AG04449 (cell line): ENCODE measurements at regions not wholly inside any gene's neighbourhood (a gene's known extent, or its start where the extent isn't known, plus 50 kb on each side); places are given as distances from the start of the nearest gene placed in this dataset.

Source experiments
- CTCF ChIA-PET: fragments of 350-600 bp; formaldehyde crosslinking; extraction: SDS; loops from one replicate; lab custom pipeline; 2021; ENCODE audit warnings: antibody characterized with exemption; lab: Yijun Ruan, JAX
- POLR2A ChIA-PET: fragments of 400-600, 350-600 bp; formaldehyde crosslinking; extraction: SDS; loops from one replicate; lab custom pipeline; 2020; ENCODE audit warnings: antibody characterized with exemption, inconsistent platforms; lab: Yijun Ruan, JAX
- DNase-seq: peaks from one replicate; pipeline ENCODE4 v3.0.0-alpha.2; 2010; ENCODE audit warnings: low read depth, low spot score
- H3K4me3 ChIP-seq: 2 replicates; pipeline ENCODE4 v1.5.1; 2011; ENCODE audit warnings: low read depth, mild to moderate bottlenecking, control low read depth, low read length
- CTCF ChIP-seq: IDR thresholded peaks from one replicate; pipeline ENCODE4 v1.5.1; 2011; ENCODE audit warnings: mild to moderate bottlenecking, moderate library complexity, low read length, control low read depth, inconsistent platforms; ENCODE audit not compliant: insufficient read depth; ENCODE audit errors: missing control alignments

GRCh38 chr16:60704726-60705125 lies 1331.5 kb downstream of the CDH8 start:
- CTCF ChIA-PET = no interaction called here
- DNase-seq = no peak
- no peak for TF ChIP-seq CTCF
- POLR2A ChIA-PET = no interaction called here
- no peak overlapping the region for H3K4me3 ChIP-seq

DNA sequence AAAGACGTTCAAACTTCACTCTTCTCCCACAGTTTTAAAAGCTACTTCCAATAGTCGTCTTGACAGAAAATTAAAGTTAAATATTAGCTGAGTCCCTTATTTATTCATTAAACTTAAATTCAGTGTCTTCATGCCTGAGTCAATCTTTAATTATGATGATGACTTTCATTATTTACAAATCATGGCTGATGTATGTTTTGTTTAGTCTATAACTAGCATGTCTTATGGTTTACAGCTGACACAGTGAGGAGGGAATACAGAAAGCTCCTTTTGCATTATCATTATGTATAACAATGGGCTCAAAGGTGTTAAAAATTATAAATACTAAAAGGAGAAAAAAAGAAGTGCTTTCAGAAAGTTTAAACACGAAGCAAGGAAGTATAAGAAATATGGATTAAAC lies 1333.1 kb downstream of the CDH8 start:
- no peak for TF ChIP-seq CTCF
- POLR2A ChIA-PET = no interaction called here
- DNase-seq = no peak
- CTCF ChIA-PET = no interaction called here
- no peak overlapping the region for H3K4me3 ChIP-seq

DNA sequence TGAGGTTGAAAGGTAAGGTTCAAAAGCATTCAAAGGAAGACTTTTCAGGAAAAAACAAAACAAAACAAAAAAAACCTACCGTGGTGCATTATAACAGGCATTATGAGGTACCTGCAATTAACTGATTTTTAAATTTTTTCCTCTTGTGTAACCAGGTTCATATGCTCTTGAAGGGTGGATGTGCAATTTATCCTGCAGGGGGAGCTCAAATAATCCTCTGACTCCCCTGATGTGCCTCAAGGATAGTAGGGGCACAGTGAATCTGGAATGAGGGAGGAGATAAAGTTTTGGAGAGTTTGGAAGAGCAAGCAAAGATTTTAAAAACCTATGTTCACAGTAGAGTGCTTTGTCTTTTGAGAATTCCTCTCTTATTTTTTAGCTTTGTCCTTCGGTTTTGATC lies 1349.4 kb downstream of the CDH8 start:
- ChIA-PET CTCF (no interaction called here), POLR2A (no interaction called here)
- DNase-seq = no peak
- no peak for TF ChIP-seq CTCF
- no peak overlapping the region for H3K4me3 ChIP-seq

GRCh38 chr16:60684002-60684401 lies 1352.2 kb downstream of the CDH8 start:
- no peak for DNase-seq
- no peak overlapping the region for H3K4me3 ChIP-seq
- no peak for TF ChIP-seq CTCF
- ChIA-PET CTCF (no interaction called here), POLR2A (no interaction called here)

DNA sequence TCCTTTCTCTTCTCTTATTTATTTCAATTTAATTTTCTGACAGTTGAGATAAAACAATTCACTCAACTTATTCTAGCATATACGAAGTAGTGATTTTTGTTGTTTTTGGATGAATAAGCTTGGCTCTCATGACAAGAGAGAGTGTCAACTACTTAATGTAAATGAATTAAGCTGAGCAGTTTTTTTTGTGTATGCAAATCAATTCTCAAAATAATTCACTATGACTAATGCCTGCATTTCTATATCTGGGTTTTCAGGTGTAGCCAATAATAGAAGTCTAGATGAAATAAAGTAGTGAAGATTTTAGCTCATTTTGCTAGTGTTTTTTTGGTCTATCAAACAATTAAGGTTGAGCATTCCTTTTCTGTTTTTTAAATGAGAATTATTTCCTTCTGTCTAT lies 1354.0 kb downstream of the CDH8 start:
- H3K4me3 ChIP-seq = no peak overlapping the region
- TF ChIP-seq CTCF = no peak
- CTCF ChIA-PET = no interaction called here
- POLR2A ChIA-PET = no interaction called here
- no peak for DNase-seq

DNA sequence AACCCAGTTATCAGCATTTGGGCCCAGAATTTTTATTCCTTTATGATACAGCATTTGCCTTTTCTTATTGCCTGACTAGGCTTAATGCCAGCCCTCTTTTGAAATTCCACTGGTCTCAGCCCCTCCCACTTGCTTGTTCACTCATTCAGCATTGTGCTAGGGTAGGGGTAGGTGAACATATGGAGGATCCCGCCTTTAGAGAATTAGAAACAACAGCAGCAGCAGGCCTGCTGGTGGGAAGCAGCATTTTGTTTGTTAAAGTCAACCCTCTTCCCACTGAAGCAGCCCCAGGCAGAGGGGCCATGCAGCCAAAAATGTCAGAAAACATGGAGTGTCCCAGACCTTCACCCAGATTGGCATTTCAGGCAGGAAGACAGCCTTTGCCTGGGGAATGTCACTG lies 1355.2 kb downstream of the CDH8 start:
- no peak for DNase-seq
- H3K4me3 ChIP-seq = no peak overlapping the region
- no peak for TF ChIP-seq CTCF
- POLR2A ChIA-PET = no interaction called here
- CTCF ChIA-PET = no interaction called here
